Stimulated activated CD4-positive, alpha-beta T cell treated with anti-CD3 and anti-CD28 coated beads, Interleukin-1b, Interleukin-23, amount 100 ng/mL, for 1 hour (primary cell): ENCODE measurements at regions not wholly inside any gene's neighbourhood (a gene's known extent, or its start where the extent isn't known, plus 50 kb on each side); places are given as distances from the start of the nearest gene placed in this dataset.

Experiments used
- DNase-seq, 2 donors: peaks; one replicate each; pipeline ENCODE4 v3.0.0-alpha.2; 2020; ENCODE audit warnings: low read depth in 2 of 2

- no peak for DNase-seq
Measured at GRCh38 chr1:30272277-30273020, 450.9 kb downstream of the MATN1 start.

GRCh38 chr1:30271401-30272276, 451.7 kb downstream of the MATN1 start:
- no peak for DNase-seq

- no peak for DNase-seq
Measured at GRCh38 chr1:30270461-30270860, 452.9 kb downstream of the MATN1 start.

- no peak for DNase-seq
Measured at GRCh38 chr1:30268923-30269666, 454.3 kb downstream of the MATN1 start.

- no peak for DNase-seq
Measured at GRCh38 chr1:30267856-30268255, 455.5 kb downstream of the MATN1 start.

GRCh38 chr1:30267046-30267445, 456.3 kb downstream of the MATN1 start:
- DNase-seq, result no peak

GRCh38 chr1:30265127-30266070, 458.0 kb downstream of the MATN1 start:
- no peak for DNase-seq

- no peak for DNase-seq
Measured at GRCh38 chr1:30264672-30265025, 458.7 kb downstream of the MATN1 start.

- no peak for DNase-seq
Measured at GRCh38 chr1:30263888-30264671, 459.3 kb downstream of the MATN1 start.

GRCh38 chr1:30263405-30263804, 460.0 kb downstream of the MATN1 start:
- DNase-seq, result no peak

GRCh38 chr1:30262158-30262557, 461.2 kb downstream of the MATN1 start:
- DNase-seq, result no peak

GRCh38 chr1:30260318-30260717, 463.1 kb downstream of the MATN1 start:
- DNase-seq, result no peak

GRCh38 chr1:30259631-30260030, 463.8 kb downstream of the MATN1 start:
- no peak for DNase-seq

GRCh38 chr1:30258876-30259275, 464.5 kb downstream of the MATN1 start:
- DNase-seq, result no peak

- DNase-seq, result no peak
Measured at GRCh38 chr1:30258471-30258870, 464.9 kb downstream of the MATN1 start.

- DNase-seq, result no peak
Measured at GRCh38 chr1:30257742-30258380, 465.5 kb downstream of the MATN1 start.

- DNase-seq, result no peak
Measured at GRCh38 chr1:30257322-30257721, 466.1 kb downstream of the MATN1 start.

GRCh38 chr1:30256911-30257310, 466.5 kb downstream of the MATN1 start:
- DNase-seq, result no peak

GRCh38 chr1:30255111-30255724, 468.2 kb downstream of the MATN1 start:
- no peak for DNase-seq
